HEK293 (cell line): ENCODE measurements at regions not wholly inside any gene's neighbourhood (a gene's known extent, or its start where the extent isn't known, plus 50 kb on each side); places are given as distances from the start of the nearest gene placed in this dataset.
"Not testable (repeated sequence)": the region's sequence is repeated elsewhere in the genome, so short reads cannot be mapped to it uniquely, and the experiment has no call there.

Experiments used
- CTCF ChIA-PET: fragments of 350-600 bp; formaldehyde crosslinking; extraction: SDS; loops from one replicate; lab custom pipeline; 2021; ENCODE audit warnings: antibody characterized with exemption; lab: Yijun Ruan, JAX
- POLR2A ChIA-PET: fragments of 300-600 bp; formaldehyde crosslinking; extraction: SDS; loops from one replicate; lab custom pipeline; 2020; ENCODE audit warnings: antibody characterized with exemption, inconsistent platforms; lab: Yijun Ruan, JAX
- H3K27ac ChIP-seq: fragments of 200-500 bp; sonication (Bioruptor generic); 2 replicates; pipeline ENCODE4 v1.5.1; 2014; ENCODE audit warnings: low read depth, low read length, control low read depth, inconsistent platforms; ENCODE audit errors: extremely low read depth
- H3K36me3 ChIP-seq, 2 experiments: fragments of 200-500 bp in 1 of 2; sonication (Bioruptor generic) in 1 of 2; 1 replicate in 1 of 2; 2 replicates in 1 of 2; pipeline ENCODE4 v1.5.1; 2014 to 2017; ENCODE audit warnings: inconsistent platforms in 2 of 2, low read length in 2 of 2; ENCODE audit not compliant: control insufficient read depth in 2 of 2, insufficient read depth in 1 of 2
- H3K4me1 ChIP-seq: fragments of 200-500 bp; sonication (Bioruptor generic); 2 replicates; pipeline ENCODE4 v1.5.1; 2014; ENCODE audit warnings: mild to moderate bottlenecking, low read length, inconsistent platforms; ENCODE audit not compliant: control insufficient read depth, insufficient read depth
- H3K4me3 ChIP-seq: 2 replicates; pipeline ENCODE4 v1.5.1; 2011; ENCODE audit warnings: low read depth, mild to moderate bottlenecking, control low read depth, low read length, moderate library complexity
- H3K9me3 ChIP-seq: fragments of 200-500 bp; sonication (Bioruptor generic); 2 replicates; pipeline ENCODE4 v1.5.1; 2014; ENCODE audit warnings: low read depth, low read length, inconsistent platforms; ENCODE audit not compliant: control insufficient read depth, insufficient read depth
- HOXA7 ChIP-seq: sonication (generic); formaldehyde crosslinking; IDR thresholded peaks from 2 replicates; pipeline ENCODE4 v1.8.1; 2022; ENCODE audit warnings: missing genetic modification reagents, borderline replicate concordance
- TRIM28 ChIP-seq: IDR thresholded peaks from 2 replicates; pipeline ENCODE4 v1.6.1; 2011; ENCODE audit warnings: low read length, control low read depth, borderline replicate concordance
- ZNF114 ChIP-seq: fragments of 450-650 bp; formaldehyde crosslinking; IDR thresholded peaks from 2 replicates; pipeline ENCODE4 v1.5.0; 2017; ENCODE audit warnings: missing biosample characterization, missing genetic modification characterization
- ZNF157 ChIP-seq: fragments of 450-650 bp; formaldehyde crosslinking; IDR thresholded peaks from 2 replicates; pipeline ENCODE4 v1.5.1; 2016; ENCODE audit warnings: missing biosample characterization, missing genetic modification characterization
- ZNF391 ChIP-seq: fragments of 450-650 bp; formaldehyde crosslinking; IDR thresholded peaks from 2 replicates; pipeline ENCODE4 v1.5.1; 2016; ENCODE audit warnings: low read depth, missing biosample characterization, missing genetic modification characterization, borderline replicate concordance
- ZNF404 ChIP-seq: fragments of 450-650 bp; formaldehyde crosslinking; IDR thresholded peaks from 2 replicates; pipeline ENCODE4 v1.5.1; 2017; ENCODE audit warnings: missing biosample characterization, missing genetic modification characterization
- ZNF426 ChIP-seq: fragments of 450-650 bp; formaldehyde crosslinking; IDR thresholded peaks from 2 replicates; pipeline ENCODE4 v1.5.1; 2017; ENCODE audit warnings: missing biosample characterization, missing genetic modification characterization, mild to moderate bottlenecking, inconsistent platforms, moderate library complexity
- ZNF558 ChIP-seq: fragments of 450-650 bp; formaldehyde crosslinking; IDR thresholded peaks from 2 replicates; pipeline ENCODE4 v1.5.1; 2016; ENCODE audit warnings: missing biosample characterization, missing genetic modification characterization
- ZNF571 ChIP-seq: fragments of 450-650 bp; formaldehyde crosslinking; IDR thresholded peaks from 2 replicates; pipeline ENCODE4 v1.5.0; 2017; ENCODE audit warnings: missing biosample characterization, missing genetic modification characterization
- ZNF585B ChIP-seq: fragments of 450-650 bp; formaldehyde crosslinking; IDR thresholded peaks from 2 replicates; pipeline ENCODE4 v1.5.1; 2016; ENCODE audit warnings: missing biosample characterization, missing genetic modification characterization
- ZNF654 ChIP-seq: fragments of 450-650 bp; formaldehyde crosslinking; IDR thresholded peaks from 2 replicates; pipeline ENCODE4 v1.5.1; 2016; ENCODE audit warnings: low read depth, missing biosample characterization, missing genetic modification characterization
- ZSCAN30 ChIP-seq: fragments of 450-650 bp; IDR thresholded peaks from 2 replicates; pipeline ENCODE4 v1.5.1; 2018; ENCODE audit warnings: missing biosample characterization, mild to moderate bottlenecking, missing genetic modification characterization, moderate library complexity
- TF ChIP-seq, protein P1 (sequence below): fragments of 450-650 bp; formaldehyde crosslinking; conservative IDR thresholded peaks from 2 replicates; pipeline ENCODE4 v1.5.1; 2016; ENCODE audit warnings: low read depth, missing biosample characterization, missing genetic modification characterization
- TF ChIP-seq, protein P2 (sequence below): fragments of 450-650 bp; formaldehyde crosslinking; IDR thresholded peaks from 2 replicates; pipeline ENCODE4 v1.5.1; 2016; ENCODE audit warnings: missing biosample characterization, missing genetic modification characterization
- TF ChIP-seq, protein P3 (sequence below): fragments of 450-650 bp; formaldehyde crosslinking; IDR thresholded peaks from 2 replicates; pipeline ENCODE4 v1.5.1; 2017; ENCODE audit warnings: missing biosample characterization, mild to moderate bottlenecking, missing genetic modification characterization, moderate library complexity

- no peak overlapping the region for H3K27ac ChIP-seq
- ChIA-PET POLR2A (no interaction called here), CTCF (interaction anchor here (0.5 kb wide), 1 partner anchor 77 kb away, joined by 3 read pairs; no protein-coding TSS in a partner anchor)
- no peaks in the 10 kb centered on the region for H3K36me3 ChIP-seq
- H3K4me1 ChIP-seq = no peaks in the 10 kb centered on the region
- no peak overlapping the region for H3K4me3 ChIP-seq
- no peaks in the 10 kb centered on the region for H3K9me3 ChIP-seq
- TF ChIP-seq ZNF585B (tag by site-specific recombination) (peak; percentile 57), ZNF404 (tag by site-specific recombination) (no peak)
These were observed 87.0 kb upstream of the MTAP start for GRCh38 chr9:21715408-21715807.

DNA sequence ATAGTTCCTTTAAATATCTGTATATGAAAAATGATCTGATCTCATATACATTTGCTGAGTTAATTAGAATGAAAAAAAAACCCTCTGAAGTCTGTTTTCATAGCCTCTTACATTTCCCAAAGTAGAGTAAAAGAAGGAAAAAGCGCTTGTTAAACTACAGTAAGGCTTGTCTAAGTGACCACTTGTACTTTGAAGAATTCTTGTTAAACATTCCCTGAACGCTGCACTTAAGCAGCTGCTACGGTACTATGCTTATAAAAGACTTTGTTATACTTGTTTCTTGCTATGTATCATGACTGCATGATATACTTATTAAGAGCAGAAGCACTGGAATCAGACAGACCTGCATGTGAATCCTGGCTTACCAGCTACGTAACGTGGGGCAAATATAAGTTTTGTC lies 81.7 kb upstream of the MTAP start:
- no peaks in the 10 kb centered on the region for H3K36me3 ChIP-seq
- TF ChIP-seq ZNF157 (tag by site-specific recombination) (no peak), ZSCAN30 (no peak), ZNF558 (tag by site-specific recombination) (no peak), ZNF391 (no peak)
- TF ChIP-seq, protein P1, sequence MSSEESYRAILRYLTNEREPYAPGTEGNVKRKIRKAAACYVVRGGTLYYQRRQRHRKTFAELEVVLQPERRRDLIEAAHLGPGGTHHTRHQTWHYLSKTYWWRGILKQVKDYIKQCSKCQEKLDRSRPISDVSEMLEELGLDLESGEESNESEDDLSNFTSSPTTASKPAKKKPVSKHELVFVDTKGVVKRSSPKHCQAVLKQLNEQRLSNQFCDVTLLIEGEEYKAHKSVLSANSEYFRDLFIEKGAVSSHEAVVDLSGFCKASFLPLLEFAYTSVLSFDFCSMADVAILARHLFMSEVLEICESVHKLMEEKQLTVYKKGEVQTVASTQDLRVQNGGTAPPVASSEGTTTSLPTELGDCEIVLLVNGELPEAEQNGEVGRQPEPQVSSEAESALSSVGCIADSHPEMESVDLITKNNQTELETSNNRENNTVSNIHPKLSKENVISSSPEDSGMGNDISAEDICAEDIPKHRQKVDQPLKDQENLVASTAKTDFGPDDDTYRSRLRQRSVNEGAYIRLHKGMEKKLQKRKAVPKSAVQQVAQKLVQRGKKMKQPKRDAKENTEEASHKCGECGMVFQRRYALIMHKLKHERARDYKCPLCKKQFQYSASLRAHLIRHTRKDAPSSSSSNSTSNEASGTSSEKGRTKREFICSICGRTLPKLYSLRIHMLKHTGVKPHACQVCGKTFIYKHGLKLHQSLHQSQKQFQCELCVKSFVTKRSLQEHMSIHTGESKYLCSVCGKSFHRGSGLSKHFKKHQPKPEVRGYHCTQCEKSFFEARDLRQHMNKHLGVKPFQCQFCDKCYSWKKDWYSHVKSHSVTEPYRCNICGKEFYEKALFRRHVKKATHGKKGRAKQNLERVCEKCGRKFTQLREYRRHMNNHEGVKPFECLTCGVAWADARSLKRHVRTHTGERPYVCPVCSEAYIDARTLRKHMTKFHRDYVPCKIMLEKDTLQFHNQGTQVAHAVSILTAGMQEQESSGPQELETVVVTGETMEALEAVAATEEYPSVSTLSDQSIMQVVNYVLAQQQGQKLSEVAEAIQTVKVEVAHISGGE (tag by site-specific recombination) = no peak
- TF ChIP-seq, protein P2, sequence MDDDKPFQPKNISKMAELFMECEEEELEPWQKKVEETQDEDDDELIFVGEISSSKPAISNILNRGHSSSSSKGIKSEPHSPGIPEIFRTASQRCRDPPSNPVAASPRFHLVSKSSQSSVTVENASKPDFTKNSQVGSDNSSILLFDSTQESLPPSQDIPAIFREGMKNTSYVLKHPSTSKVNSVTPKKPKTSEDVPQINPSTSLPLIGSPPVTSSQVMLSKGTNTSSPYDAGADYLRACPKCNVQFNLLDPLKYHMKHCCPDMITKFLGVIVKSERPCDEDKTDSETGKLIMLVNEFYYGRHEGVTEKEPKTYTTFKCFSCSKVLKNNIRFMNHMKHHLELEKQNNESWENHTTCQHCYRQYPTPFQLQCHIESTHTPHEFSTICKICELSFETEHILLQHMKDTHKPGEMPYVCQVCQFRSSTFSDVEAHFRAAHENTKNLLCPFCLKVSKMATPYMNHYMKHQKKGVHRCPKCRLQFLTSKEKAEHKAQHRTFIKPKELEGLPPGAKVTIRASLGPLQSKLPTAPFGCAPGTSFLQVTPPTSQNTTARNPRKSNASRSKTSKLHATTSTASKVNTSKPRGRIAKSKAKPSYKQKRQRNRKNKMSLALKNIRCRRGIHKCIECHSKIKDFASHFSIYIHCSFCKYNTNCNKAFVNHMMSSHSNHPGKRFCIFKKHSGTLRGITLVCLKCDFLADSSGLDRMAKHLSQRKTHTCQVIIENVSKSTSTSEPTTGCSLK (tag by site-specific recombination) = no peak
- TF ChIP-seq, protein P3, sequence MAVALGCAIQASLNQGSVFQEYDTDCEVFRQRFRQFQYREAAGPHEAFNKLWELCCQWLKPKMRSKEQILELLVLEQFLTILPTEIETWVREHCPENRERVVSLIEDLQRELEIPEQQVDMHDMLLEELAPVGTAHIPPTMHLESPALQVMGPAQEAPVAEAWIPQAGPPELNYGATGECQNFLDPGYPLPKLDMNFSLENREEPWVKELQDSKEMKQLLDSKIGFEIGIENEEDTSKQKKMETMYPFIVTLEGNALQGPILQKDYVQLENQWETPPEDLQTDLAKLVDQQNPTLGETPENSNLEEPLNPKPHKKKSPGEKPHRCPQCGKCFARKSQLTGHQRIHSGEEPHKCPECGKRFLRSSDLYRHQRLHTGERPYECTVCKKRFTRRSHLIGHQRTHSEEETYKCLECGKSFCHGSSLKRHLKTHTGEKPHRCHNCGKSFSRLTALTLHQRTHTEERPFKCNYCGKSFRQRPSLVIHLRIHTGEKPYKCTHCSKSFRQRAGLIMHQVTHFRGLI (tag by site-specific recombination) = no peak
- H3K9me3 ChIP-seq = no peaks in the 10 kb centered on the region
- POLR2A ChIA-PET = no interaction called here
- no peak overlapping the region for H3K27ac ChIP-seq
- CTCF ChIA-PET = interaction anchor here (1.3 to 3.4 kb wide), 3 partner anchors 9 to 68 kb away, joined by 4 to 21 read pairs (median 5); no protein-coding TSS in a partner anchor
- no peak overlapping the region for H3K4me3 ChIP-seq
- H3K4me1 ChIP-seq = no peaks in the 10 kb centered on the region

GRCh38 chr9:21727411-21727810 lies 75.0 kb upstream of the MTAP start:
- H3K4me3 ChIP-seq, H3K9me3 ChIP-seq, POLR2A ChIA-PET, H3K4me1 ChIP-seq, H3K36me3 ChIP-seq, H3K27ac ChIP-seq: not testable (repeated sequence)
- CTCF ChIA-PET = interaction anchor here (0.6 to 1.0 kb wide), 2 partner anchors 17 to 147 kb away, joined by 3 read pairs; no protein-coding TSS in a partner anchor

DNA sequence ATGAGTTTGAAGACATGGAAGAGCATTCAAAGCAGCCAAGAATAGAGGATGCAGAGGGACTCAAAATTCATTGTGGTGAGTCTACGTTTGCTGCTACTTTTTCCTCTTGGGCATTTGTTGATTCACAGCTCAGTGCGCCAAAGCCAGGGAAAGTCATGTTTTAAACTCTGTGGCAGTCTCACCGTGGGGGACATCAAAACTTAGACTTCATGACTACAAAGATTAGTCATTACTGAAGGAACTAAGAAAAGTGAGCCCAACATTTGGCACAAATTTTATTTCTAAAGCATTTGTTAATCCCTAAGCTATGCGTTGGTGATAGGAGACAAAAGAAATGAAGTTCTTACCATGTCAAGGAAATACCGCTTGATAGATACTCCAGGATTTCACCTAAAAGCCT lies 73.7 kb upstream of the MTAP start:
- Histone ChIP-seq H3K36me3 (no peaks in the 10 kb centered on the region), H3K4me3 (no peak overlapping the region), H3K4me1 (no peaks in the 10 kb centered on the region), H3K9me3 (no peaks in the 10 kb centered on the region), H3K27ac (no peak overlapping the region)
- TF ChIP-seq ZNF654 (tag by site-specific recombination) (no peak), ZNF571 (tag by site-specific recombination) (no peak), ZNF426 (tag by site-specific recombination) (no peak), TRIM28 (no peak), HOXA7 (CRISPR knock-in tag) (no peak), ZNF114 (no peak)
- ChIA-PET POLR2A (no interaction called here), CTCF (interaction anchor here (0.6 to 1.3 kb wide), 2 partner anchors 20 to 60 kb away, joined by 3 to 4 read pairs; no protein-coding TSS in a partner anchor)
